Activated CD8-positive, alpha-beta memory T cell treated with anti-CD3 and anti-CD28 coated beads, Interleukin-2, amount 50 U/mL, for 1 hour (primary cell): ENCODE measurements at regions not wholly inside any gene's neighbourhood (a gene's known extent, or its start where the extent isn't known, plus 50 kb on each side); places are given as distances from the start of the nearest gene placed in this dataset.
"Not testable (repeated sequence)": the region's sequence is repeated elsewhere in the genome, so short reads cannot be mapped to it uniquely, and the experiment has no call there.

ENCODE experiments used
- DNase-seq: peaks from one replicate; pipeline ENCODE4 v3.0.0-alpha.2; 2020; ENCODE audit errors: extremely low read depth

DNA sequence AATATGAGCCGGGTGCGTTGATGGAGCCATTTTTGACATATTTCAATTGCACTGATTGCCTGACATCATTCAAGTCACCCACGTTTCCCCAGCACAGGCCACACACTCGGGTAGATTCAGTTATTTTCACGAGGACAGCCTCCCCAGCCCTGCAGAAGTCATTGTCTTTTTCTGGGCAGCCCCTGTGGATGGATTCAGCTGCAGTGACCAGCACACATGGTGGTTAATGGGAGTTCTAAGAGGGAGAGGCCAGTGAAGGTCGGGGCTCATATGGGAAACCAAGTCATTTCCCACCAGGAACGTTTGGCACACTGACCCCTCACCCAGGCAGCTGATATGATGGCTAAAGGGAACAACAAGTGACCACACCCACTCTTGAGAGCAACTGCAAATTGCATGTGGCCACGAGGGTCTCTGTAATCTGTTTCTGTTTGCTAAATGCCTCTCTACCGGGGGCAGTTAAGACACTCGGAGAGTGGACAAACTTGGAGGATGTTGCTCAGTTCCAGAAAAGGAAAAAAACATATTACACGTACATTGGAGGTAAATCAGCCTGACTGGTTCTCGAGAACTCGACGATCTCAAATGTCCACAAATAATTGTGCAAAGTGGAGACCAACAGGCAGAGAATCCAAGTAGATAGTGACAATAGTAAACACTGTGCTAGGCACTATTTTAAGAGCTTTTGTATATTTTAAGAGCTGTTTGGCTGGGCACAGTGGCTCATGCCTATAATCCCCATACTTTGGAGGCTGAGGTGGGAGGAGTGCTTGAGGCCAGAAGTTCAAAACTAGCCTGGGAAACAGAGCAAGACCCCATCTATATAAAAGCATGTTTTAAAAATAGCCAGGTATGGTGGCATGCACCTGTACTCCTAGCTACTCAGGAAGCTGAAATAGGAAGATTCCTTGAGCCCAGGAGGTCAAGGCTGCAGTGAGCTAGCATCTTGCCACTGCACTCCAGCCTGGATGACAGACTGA lies 167.2 kb upstream of the IRF2BP2 start:
- DNase-seq, result no peak

GRCh38 chr1:234776256-234776875 lies 166.4 kb upstream of the IRF2BP2 start:
- DNase-seq, result no peak

DNA sequence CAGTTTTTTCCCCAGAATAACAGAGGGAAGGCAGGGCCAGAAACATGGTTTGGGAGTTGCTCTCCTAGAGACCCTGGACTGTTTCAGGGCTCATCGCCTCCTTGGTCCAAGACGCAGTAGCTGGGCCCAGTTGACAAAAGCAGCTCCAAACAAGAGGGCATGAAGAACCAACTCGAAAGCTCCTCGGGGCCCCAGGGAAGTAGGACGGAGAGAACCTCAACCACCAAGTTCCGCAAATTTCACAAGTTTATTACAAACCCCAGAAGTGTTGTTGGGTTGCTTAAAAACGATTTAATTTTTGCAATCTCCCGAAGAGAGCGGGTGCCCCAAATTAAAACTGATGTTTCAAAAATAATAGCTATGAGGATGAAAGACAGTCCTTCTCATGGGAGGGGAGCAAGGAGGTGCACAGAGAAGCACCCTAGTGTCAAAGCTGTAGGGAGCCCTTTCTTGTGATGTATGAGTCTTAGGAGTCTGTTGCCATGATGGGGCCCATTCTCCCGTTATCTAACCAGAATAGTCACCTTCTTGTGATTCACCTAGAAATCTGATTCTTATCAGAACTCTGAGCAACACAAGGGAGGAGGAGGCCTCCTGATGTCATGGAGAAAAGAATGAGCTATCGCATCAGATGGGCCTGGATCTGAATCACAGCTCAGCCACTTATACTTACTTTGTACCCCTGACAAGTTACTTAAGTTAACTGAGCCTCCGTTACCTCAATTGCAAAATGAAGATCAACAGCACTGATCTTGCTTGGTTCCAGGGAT lies 165.7 kb upstream of the IRF2BP2 start:
- no peak for DNase-seq

DNA sequence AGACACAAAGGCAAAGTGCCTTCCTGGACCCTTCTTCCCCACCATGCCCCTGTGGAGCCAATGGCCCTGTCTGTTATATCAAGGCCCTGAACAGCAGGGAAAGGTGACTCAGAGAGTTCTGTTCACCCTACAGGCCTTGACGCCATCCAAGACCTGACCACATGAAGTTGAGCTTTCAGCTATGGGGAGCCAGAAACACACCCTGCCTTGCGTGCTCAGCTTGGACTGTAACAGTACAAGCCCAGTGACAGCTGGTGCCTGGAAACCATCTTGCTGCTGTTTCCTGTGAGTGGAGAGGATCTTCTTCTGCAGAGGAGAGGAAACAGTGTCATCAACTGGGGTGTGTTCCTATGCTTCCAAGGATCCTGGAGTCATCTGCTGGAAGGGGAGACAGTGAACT lies 165.0 kb upstream of the IRF2BP2 start:
- no peak for DNase-seq

DNA sequence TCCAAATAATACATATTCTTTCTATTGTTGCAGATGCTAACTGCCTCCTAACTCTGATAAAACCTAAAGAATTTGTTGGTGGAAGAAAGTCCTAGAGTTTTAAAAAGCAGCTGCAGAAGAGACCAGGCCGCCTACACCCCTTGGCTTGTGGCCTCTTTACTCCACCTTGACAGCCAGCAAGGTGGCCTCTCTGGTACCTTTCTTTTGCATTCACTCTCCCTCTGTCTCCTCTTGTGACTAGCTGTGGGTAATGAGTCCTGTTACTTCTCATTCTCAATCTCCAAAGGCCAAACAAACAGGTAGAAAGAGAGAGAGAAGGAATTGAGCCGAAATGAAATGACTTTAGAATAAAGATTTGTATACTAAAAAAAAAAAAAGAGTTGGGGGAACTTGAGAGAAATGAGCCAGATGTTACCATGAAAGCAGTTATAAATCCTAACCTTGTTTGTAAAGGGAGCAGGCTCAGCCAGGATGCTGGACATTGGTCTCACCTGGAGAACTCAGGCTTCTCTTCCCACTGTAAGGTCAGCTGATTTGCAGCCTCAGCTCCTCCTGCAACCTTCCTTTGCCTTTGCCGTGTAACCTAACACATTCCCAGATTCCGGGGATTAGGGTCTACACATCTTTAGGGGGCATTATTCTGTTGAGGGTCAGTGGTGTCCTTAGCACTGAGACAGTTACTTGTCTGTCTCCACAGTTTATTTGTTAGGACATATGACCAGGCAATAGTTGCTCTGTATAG lies 164.1 kb upstream of the IRF2BP2 start:
- DNase-seq, result no peak

GRCh38 chr1:234772345-234773147 lies 162.6 kb upstream of the IRF2BP2 start:
- DNase-seq, result peak; percentile 92

DNA sequence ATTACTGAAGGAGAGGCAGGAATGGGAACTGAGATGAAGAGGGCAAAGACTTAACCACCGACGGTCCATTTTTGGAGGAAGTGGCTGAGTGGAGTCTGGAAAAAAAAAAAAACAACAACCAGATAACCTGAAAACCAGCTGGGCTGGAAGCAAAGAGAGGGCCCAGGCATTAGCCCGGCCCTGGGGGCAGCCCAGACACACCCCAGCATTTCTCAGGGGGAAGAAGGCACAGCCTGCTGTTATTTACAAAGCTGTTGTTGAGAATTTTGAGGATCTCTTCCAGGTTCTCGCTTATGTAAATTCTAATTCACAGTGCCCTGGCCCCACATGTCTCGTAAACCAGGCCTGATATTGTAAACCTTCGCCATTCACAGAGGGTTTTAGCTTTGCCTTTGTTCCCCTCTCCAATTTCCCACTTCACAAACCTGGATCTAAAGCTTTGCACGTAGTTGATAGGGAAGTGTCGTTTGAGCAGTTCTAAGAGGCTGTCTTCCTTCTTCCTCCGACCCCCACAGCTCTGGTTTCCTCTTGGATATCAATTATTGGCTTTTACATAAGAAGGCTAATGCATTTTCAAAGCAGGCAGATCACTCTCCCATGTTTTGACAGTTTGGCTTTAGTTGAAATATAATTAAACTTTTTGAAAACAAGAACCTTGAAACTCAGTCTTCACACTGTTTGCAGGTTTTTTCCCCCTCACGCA lies 161.8 kb upstream of the IRF2BP2 start:
- no peak for DNase-seq

DNA sequence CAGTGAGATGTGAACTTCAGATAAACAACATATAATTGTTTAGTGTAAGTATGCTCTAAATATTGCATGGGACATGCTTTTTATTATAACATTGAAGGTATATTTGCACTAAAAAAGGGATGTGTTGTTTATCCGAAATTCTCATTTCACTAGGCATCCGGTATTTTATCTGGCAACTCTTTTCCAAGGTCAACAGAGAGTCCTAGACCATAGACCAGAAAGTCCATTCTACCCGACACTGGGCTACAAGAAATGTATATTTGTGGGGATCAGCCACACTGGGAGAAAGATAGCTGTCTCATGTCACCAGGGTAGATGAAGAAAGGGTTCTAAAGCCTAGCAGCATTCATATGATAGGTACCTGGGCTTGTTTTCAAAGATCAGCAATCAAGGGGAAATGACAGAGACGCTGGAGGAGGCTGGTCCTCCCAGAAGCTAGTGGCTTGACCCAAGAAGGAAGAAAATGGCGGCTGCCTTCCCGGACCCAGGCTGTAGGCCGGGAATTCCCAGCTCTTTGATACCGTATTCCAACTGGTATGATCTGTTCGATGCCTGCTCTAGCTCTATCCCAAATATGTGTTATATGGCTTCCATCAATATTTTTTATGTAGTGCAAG lies 161.1 kb upstream of the IRF2BP2 start:
- DNase-seq, result no peak

- no peak for DNase-seq
Observed at GRCh38 chr1:234769986-234770795, 160.2 kb upstream of the IRF2BP2 start.

GRCh38 chr1:234769284-234769985 lies 159.5 kb upstream of the IRF2BP2 start:
- no peak for DNase-seq

DNA sequence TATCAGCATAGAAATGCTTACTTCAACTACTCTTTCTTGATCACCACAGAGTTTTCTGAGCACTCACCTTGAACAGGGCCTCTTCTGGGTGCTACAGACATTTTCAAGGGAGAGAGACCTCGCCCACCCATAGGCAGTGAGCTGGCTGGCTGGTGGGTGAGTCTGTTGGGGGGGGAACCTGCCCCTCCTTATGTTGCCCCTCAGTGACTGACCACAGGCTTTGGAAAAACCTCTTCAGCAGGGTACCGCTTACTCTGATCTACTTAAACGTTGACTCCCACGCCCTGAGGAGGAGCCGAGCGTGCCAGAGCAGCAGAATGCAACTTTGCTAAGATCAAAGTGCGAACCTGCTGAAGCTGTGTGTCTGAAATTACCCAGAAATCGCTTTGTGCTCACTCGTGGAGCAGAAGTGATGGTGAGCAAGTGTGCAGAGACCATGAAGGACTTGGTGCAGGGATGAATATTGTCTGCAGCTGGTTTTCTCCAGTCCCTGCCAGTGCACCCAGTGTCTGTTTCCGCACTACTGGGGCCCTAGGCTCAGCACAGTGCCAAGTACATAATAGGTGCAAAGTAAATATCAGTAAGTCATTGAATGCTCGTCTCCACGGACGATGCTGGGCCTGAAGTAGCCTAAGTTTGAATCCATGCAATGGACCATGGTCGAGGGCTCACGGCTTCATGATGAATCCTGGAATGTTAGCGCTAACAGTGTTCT lies 158.7 kb upstream of the IRF2BP2 start:
- peak; percentile 59 for DNase-seq

GRCh38 chr1:234768171-234768568 lies 158.2 kb upstream of the IRF2BP2 start:
- DNase-seq, result no peak

DNA sequence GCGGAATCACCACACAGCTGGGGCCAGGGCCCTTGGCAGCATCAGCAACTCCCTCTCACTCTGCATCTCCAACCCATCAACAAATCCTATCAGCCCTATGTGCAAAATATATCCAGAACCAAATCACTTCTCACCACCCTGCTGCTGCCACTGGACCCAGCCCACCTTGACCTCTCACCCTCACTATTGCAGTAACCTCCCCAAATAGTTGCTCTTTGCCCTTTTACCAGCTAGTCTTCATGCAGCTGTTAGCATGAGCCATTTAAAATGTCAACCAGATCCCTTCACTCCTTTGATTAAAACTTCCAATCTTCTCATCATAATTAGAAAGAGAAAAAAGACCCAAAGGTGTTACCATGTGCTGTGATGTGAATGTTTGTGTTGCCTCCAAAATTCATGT lies 155.7 kb upstream of the IRF2BP2 start:
- DNase-seq, result no peak

GRCh38 chr1:234765181-234765580 lies 155.2 kb upstream of the IRF2BP2 start:
- DNase-seq, result no peak

- no peak for DNase-seq
Observed at GRCh38 chr1:234763910-234764309, 153.9 kb upstream of the IRF2BP2 start.

DNA sequence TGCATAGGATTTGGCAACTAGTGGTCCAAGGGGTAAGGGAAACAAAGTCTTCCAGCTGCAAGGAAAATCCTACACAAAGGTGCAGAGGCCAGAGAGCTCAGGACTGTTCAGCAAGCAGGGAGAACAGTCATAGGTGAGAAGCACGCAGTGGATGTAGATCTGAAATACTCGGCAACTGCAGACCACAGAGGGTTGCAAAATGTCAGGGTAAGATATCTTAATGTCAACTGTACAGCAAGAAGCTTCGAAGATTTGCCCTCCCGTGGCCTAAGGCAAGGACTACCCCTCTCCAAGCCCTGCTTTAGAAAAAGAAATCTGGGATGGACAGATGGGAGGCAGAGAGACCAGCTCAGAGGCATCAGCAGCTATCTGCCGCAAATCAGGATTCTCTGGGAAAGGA lies 153.4 kb upstream of the IRF2BP2 start:
- DNase-seq, result no peak

GRCh38 chr1:234762127-234762526 lies 152.1 kb upstream of the IRF2BP2 start:
- DNase-seq, result not testable (repeated sequence)

- no peak for DNase-seq
Observed at GRCh38 chr1:234760303-234760723, 150.3 kb upstream of the IRF2BP2 start.
